Stimulated activated naive B cell treated with anti-CD40 and anti-IgM and Interleukin-4, amounts not matched to agents 10 μg/mL and 1 μg/mL and 100 μg/mL, for 72 hours (primary cell): ENCODE measurements at regions not wholly inside any gene's neighbourhood (a gene's known extent, or its start where the extent isn't known, plus 50 kb on each side); places are given as distances from the start of the nearest gene placed in this dataset.

Source experiments
- ATAC-seq, 2 donors: fragments of 150-1000 bp; cut with Tn5 transposase; replicated peaks; 2 replicates each; pipeline ENCODE4 v1.10.0; 2021; ENCODE audit warnings: moderate library complexity in 1 of 2
- DNase-seq: peaks from one replicate; pipeline ENCODE4 v3.0.0; 2021
- H3K27ac Mint-ChIP-seq: one replicate; pipeline ENCODE4 v1.8.0; 2022; ENCODE audit warnings: mild to moderate bottlenecking, mixed read lengths
- H3K27me3 Mint-ChIP-seq, 2 donors: one replicate each; pipeline ENCODE4 v1.8.0; 2022; ENCODE audit warnings: mixed read lengths in 2 of 2
- H3K36me3 Mint-ChIP-seq, 2 donors: one replicate each; pipeline ENCODE4 v1.8.0; 2022; ENCODE audit warnings: mixed read lengths in 2 of 2, mild to moderate bottlenecking in 1 of 2
- H3K4me1 Mint-ChIP-seq, 2 donors: one replicate each; pipeline ENCODE4 v1.8.0; 2022; ENCODE audit warnings: mixed read lengths in 2 of 2, mild to moderate bottlenecking in 1 of 2
- H3K4me3 Mint-ChIP-seq, 2 donors: one replicate each; pipeline ENCODE4 v1.8.0; 2022; ENCODE audit warnings: mild to moderate bottlenecking in 2 of 2, mixed read lengths in 2 of 2, moderate library complexity in 1 of 2
- H3K9me3 Mint-ChIP-seq, 2 donors: one replicate each; pipeline ENCODE4 v1.8.0; 2022; ENCODE audit warnings: mixed read lengths in 2 of 2, mild to moderate bottlenecking in 1 of 2

GRCh38 chr16:50996830-50997186 lies 154.3 kb downstream of the SALL1 start:
- no peaks in the 10 kb centered on the region for H3K4me1 Mint-ChIP-seq

GRCh38 chr16:50996166-50996829 lies 154.8 kb downstream of the SALL1 start:
- H3K27me3 Mint-ChIP-seq: peaks cover 0 to 7% of the 10 kb centered on the region in 2 donors
- H3K4me3 Mint-ChIP-seq: no peak overlapping the region
- no peak overlapping the region for H3K27ac Mint-ChIP-seq
- ATAC-seq (no peak), DNase-seq (no peak)
- no peaks in the 10 kb centered on the region for H3K36me3 Mint-ChIP-seq
- H3K9me3 Mint-ChIP-seq: peaks cover 0 to 3% of the 10 kb centered on the region in 2 donors
- no peaks in the 10 kb centered on the region for H3K4me1 Mint-ChIP-seq

More at GRCh38 chr16:50996830-50997186, 154.3 kb downstream of the SALL1 start:
- Mint-ChIP-seq H3K27me3 (peaks cover 0 to 7% of the 10 kb centered on the region in 2 donors), H3K9me3 (peaks cover 0 to 3% of the 10 kb centered on the region in 2 donors), H3K4me3 (no peak overlapping the region), H3K27ac (no peak overlapping the region), H3K36me3 (no peaks in the 10 kb centered on the region)
- DNase-seq: no peak
- no peak for ATAC-seq

- peaks cover 0 to 4% of the 10 kb centered on the region in 2 donors for H3K27me3 Mint-ChIP-seq
- H3K4me3 Mint-ChIP-seq: no peak overlapping the region
- peaks cover 2 to 3% of the 10 kb centered on the region in 2 donors for H3K9me3 Mint-ChIP-seq
- ATAC-seq (no peak), DNase-seq (no peak)
- H3K36me3 Mint-ChIP-seq: no peaks in the 10 kb centered on the region
- no peak overlapping the region for H3K27ac Mint-ChIP-seq
- H3K4me1 Mint-ChIP-seq: no peaks in the 10 kb centered on the region
Observed at GRCh38 chr16:50994995-50995394, 156.1 kb downstream of the SALL1 start.

GRCh38 chr16:50992350-50993032 lies 158.6 kb downstream of the SALL1 start:
- H3K27me3 Mint-ChIP-seq: peaks cover 0 to 4% of the 10 kb centered on the region in 2 donors
- no peaks in the 10 kb centered on the region for H3K36me3 Mint-ChIP-seq
- H3K27ac Mint-ChIP-seq: no peak overlapping the region
- H3K4me3 Mint-ChIP-seq: no peak overlapping the region
- ATAC-seq: no peak
- H3K4me1 Mint-ChIP-seq: no peaks in the 10 kb centered on the region
- DNase-seq: no peak
- H3K9me3 Mint-ChIP-seq: peaks cover 3% of the 10 kb centered on the region in 2 donors

- Mint-ChIP-seq H3K36me3 (no peaks in the 10 kb centered on the region), H3K27me3 (peaks cover 0 to 4% of the 10 kb centered on the region in 2 donors), H3K27ac (no peak overlapping the region), H3K4me3 (no peak overlapping the region), H3K4me1 (no peaks in the 10 kb centered on the region), H3K9me3 (peaks cover 3 to 6% of the 10 kb centered on the region in 2 donors)
- ATAC-seq: no peak
- no peak for DNase-seq
Observed at GRCh38 chr16:50991436-50991835, 159.6 kb downstream of the SALL1 start.

- Mint-ChIP-seq H3K4me1 (no peaks in the 10 kb centered on the region), H3K27ac (no peak overlapping the region), H3K36me3 (no peaks in the 10 kb centered on the region), H3K4me3 (no peak overlapping the region), H3K9me3 (peaks cover 3 to 7% of the 10 kb centered on the region in 2 donors), H3K27me3 (peaks cover 0 to 4% of the 10 kb centered on the region in 2 donors)
- DNase-seq (no peak), ATAC-seq (no peak)
Observed at GRCh38 chr16:50991006-50991405, 160.1 kb downstream of the SALL1 start.

- DNase-seq: no peak
- Mint-ChIP-seq H3K27me3 (no peaks in the 10 kb centered on the region), H3K4me3 (no peak overlapping the region), H3K27ac (no peak overlapping the region), H3K4me1 (no peaks in the 10 kb centered on the region), H3K9me3 (peaks cover 0 to 7% of the 10 kb centered on the region in 2 donors), H3K36me3 (no peaks in the 10 kb centered on the region)
- peak; percentile 46 to 59 for ATAC-seq
Observed at GRCh38 chr16:50989047-50989446, 162.0 kb downstream of the SALL1 start.

- no peak for DNase-seq
- Mint-ChIP-seq H3K27ac (no peak overlapping the region), H3K4me1 (no peaks in the 10 kb centered on the region)
Observed at GRCh38 chr16:50988441-50988840, 162.6 kb downstream of the SALL1 start.

GRCh38 chr16:50986453-50986852 lies 164.6 kb downstream of the SALL1 start:
- Mint-ChIP-seq H3K9me3 (peaks cover 0 to 10% of the 10 kb centered on the region in 2 donors), H3K4me3 (no peak overlapping the region), H3K4me1 (no peaks in the 10 kb centered on the region), H3K36me3 (no peaks in the 10 kb centered on the region), H3K27ac (no peak overlapping the region), H3K27me3 (no peaks in the 10 kb centered on the region)
- ATAC-seq (no peak), DNase-seq (no peak)

More at GRCh38 chr16:50988441-50988840, 162.6 kb downstream of the SALL1 start:
- no peak for ATAC-seq
- Mint-ChIP-seq H3K36me3 (no peaks in the 10 kb centered on the region), H3K4me3 (no peak overlapping the region), H3K9me3 (peaks cover 0 to 7% of the 10 kb centered on the region in 2 donors), H3K27me3 (no peaks in the 10 kb centered on the region)

- Mint-ChIP-seq H3K4me1 (no peaks in the 10 kb centered on the region), H3K4me3 (no peak overlapping the region), H3K27me3 (peaks cover 0 to 4% of the 10 kb centered on the region in 2 donors), H3K36me3 (no peaks in the 10 kb centered on the region), H3K9me3 (peaks cover 0 to 13% of the 10 kb centered on the region in 2 donors), H3K27ac (no peak overlapping the region)
- ATAC-seq (no peak), DNase-seq (no peak)
Observed at GRCh38 chr16:50985733-50986132, 165.3 kb downstream of the SALL1 start.

GRCh38 chr16:50984688-50985087 lies 166.4 kb downstream of the SALL1 start:
- Mint-ChIP-seq H3K27me3 (peaks cover 0 to 4% of the 10 kb centered on the region in 2 donors), H3K9me3 (peaks cover 0 to 10% of the 10 kb centered on the region in 2 donors), H3K4me1 (no peaks in the 10 kb centered on the region), H3K4me3 (no peak overlapping the region), H3K36me3 (no peaks in the 10 kb centered on the region), H3K27ac (no peak overlapping the region)
- DNase-seq: no peak
- ATAC-seq: no peak

- no peaks in the 10 kb centered on the region for H3K4me1 Mint-ChIP-seq
- no peak overlapping the region for H3K27ac Mint-ChIP-seq
- peaks cover 0 to 10% of the 10 kb centered on the region in 2 donors for H3K9me3 Mint-ChIP-seq
- H3K36me3 Mint-ChIP-seq: no peaks in the 10 kb centered on the region
- no peak overlapping the region for H3K4me3 Mint-ChIP-seq
- DNase-seq: no peak
- peaks cover 8 to 11% of the 10 kb centered on the region in 2 donors for H3K27me3 Mint-ChIP-seq
- ATAC-seq: no peak
Observed at GRCh38 chr16:50982808-50983207, 168.3 kb downstream of the SALL1 start.

GRCh38 chr16:50981951-50982350 lies 169.1 kb downstream of the SALL1 start:
- H3K27ac Mint-ChIP-seq: no peak overlapping the region
- H3K4me3 Mint-ChIP-seq: no peak overlapping the region
- H3K36me3 Mint-ChIP-seq: no peaks in the 10 kb centered on the region
- DNase-seq (no peak), ATAC-seq (no peak)
- no peaks in the 10 kb centered on the region for H3K4me1 Mint-ChIP-seq
- H3K9me3 Mint-ChIP-seq: peaks cover 0 to 9% of the 10 kb centered on the region in 2 donors
- H3K27me3 Mint-ChIP-seq: peaks cover 11% of the 10 kb centered on the region in 2 donors

- H3K4me3 Mint-ChIP-seq: no peak overlapping the region
- peaks cover 0 to 6% of the 10 kb centered on the region in 2 donors for H3K9me3 Mint-ChIP-seq
- peaks cover 15 to 16% of the 10 kb centered on the region in 2 donors for H3K27me3 Mint-ChIP-seq
- H3K4me1 Mint-ChIP-seq: no peaks in the 10 kb centered on the region
- no peaks in the 10 kb centered on the region for H3K36me3 Mint-ChIP-seq
- no peak overlapping the region for H3K27ac Mint-ChIP-seq
- no peak for DNase-seq
- ATAC-seq: no peak
Observed at GRCh38 chr16:50980666-50981065, 170.4 kb downstream of the SALL1 start.
